ENCODE measurements at regions not wholly inside any gene's neighbourhood (a gene's known extent, or its start where the extent isn't known, plus 50 kb on each side); places are given as distances from the start of the nearest gene placed in this dataset.

DNA sequence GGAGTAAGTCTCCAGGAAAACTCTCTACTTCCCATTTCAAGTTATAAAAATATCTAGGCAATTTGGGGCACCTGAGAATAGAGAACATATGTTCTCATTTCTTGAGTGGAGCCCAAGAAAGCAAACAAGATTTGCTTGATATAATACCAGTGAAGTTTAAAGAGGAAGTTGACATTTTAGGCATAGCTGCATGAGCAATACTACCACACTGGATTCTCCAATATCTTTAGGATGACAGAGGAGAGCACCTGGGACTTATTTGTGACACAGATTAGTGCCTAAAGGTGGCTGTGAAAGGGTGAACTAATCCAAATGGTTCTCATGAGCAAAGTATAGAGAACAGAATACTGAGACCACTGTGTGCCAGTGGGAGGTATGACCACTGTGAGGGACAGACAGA is 423.5 kb upstream of the RIOK2 start:
- no peak for DNase-seq

DNA sequence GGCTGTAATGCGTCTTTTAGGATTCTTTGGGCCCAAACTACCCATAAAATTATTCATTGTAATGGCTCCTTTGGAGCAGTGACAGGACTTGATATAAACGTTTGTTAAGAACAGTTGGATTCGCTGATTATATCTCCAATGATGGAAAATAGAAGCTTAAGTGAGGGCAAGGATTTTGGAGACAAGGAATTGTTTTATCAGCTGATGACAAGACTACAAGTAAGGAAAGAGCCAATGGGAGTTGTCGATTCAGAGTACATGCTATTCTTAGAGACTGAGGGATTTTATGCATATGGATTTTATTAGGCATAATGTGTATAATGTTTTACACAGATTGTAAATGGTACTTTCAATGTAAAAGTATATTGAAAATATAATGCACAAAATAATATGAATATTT is 425.5 kb upstream of the RIOK2 start:
- DNase-seq: no peak

- no peak for DNase-seq
These were observed 435.7 kb upstream of the RIOK2 start for GRCh38 chr5:97618721-97619120.

DNA sequence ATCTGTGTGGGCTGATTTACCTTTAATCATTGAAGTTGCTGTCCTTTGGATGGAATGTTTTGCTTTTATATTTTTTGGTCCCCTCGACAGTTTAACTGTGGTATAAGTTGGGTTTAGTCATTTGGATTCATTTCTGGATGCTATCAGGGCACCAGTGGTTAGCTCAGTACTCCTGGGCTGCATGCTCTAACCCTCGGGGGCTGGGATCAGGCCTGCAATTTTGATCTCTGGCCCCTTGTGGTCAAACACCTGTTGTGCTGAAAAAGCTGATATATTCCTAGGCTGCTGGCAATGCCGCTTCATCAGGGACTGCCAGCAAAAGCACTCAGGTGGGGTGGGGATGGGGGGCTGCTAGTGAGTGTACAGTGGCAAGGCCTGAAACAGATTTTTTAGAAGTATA is 440.4 kb upstream of the RIOK2 start:
- no peak for DNase-seq

- no peak for DNase-seq
These were observed 441.8 kb upstream of the RIOK2 start for GRCh38 chr5:97624886-97625285.

DNA sequence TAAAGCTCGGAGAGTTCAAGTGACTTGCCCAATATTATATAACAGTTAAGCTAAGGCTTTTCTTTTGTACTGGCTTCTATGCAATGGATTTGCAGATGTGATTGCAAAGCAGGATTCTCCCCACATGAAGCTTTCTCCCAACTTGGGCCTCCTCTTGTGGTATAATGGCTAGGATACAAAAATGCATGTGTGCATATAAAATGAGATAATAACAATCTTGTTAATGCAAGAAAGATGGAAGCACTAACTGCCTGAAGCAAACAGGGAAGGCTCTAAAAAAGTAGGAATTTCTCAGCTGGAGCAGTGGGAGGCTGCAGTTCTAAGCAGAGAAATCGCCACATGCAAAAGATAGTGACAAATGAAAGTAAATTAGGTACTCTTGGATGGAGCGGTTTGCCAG is 444.2 kb upstream of the RIOK2 start:
- no peak for DNase-seq

DNA sequence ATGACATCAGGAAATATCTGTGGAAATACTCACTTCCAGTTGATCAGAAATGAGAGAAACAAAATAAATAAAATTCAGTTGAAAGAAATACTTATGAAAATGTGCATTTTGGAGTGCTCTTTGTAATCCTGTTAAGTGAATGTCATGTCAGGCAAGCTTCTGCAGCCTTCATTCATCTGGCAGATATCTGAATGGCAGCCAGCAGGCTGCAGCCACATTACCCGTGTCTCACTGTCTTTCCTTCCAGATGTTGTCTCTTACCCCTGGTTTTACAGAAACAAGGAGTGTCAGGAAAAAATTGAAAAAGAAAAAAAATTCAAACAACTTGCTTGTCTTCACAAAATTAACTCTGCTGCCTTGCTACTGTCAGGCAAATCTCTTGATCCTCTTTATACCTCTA is 445.0 kb upstream of the RIOK2 start:
- DNase-seq: no peak

DNA sequence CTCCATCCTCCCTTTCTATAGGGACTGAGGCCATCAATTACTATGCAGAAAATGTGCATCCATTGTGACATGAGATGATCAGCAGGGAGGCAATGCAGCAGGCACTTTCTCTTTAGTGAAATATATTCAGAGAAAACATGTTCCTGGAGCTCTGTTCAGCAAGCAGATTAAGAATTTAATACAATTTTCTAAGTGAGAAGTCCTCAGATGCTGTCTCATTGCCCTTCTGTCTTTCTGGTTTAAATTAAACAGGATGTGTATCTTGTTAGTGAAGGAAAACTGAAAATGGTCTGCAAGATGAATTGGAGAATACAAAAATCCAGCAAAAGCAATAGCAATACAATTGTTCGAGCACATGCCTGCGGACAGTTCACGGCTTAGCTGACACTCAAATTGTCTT is 445.8 kb upstream of the RIOK2 start:
- DNase-seq: no peak

DNA sequence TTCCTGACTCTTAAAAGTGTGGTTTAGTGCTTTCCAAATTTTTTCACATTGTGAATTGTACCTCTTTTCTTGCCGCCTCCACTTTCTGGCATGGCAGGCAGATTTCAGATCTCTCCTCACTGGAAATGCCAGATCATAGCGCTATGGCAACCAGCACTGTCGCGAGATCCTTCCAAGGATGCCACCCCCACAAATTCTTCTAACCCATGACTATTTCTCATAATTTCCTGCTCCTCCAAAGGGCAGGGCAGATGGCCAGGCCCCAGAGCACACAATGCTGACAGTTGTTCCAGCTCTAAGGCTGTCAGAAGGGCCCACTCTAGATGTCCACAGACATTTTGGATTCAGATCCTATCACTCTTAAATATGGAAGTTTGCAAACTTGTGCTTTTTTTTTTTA is 446.2 kb upstream of the RIOK2 start:
- no peak for DNase-seq

DNA sequence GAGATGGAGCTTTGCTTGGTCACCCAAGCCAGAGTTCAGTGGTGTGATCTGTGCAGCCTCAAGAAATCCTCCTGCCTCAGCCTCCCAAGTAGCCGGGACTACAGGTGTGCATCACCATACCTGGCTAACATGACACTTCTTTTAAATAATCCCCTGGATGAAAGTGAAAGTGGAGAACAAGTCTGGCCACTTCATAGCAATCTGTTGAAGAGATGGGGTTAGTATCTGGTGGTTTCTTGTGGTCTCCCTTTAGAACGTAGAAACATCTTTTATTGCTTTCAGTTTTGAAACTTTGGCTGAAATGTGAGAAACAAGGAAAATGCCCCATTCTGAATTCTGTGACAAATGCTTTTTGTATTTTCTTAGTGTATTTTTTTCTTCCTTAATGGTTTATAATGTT is 452.5 kb upstream of the RIOK2 start:
- no peak for DNase-seq

DNA sequence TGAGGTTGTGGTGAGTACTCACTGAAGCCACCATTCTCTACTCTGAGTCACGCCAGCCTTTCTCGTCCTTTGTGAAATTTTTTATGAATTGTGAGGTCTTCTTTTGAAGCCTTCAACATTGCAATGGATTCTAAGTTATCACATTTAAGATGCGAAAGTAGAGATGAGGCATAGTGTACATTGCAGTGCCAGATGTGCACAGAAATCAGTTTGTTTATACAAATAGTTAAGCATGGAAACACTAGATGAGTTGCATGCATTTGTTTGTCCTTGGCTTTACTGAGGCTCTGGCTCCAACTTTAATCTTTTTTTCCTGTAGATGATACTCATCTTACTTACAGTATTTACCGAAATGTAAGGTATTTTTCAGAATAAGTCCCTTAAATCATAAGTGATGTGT is 453.7 kb upstream of the RIOK2 start:
- DNase-seq: no peak

- no peak for DNase-seq
These were observed 458.0 kb upstream of the RIOK2 start for GRCh38 chr5:97641081-97641480.

- DNase-seq: no peak
These were observed 461.2 kb upstream of the RIOK2 start for GRCh38 chr5:97644206-97644605.

GRCh38 chr5:97644896-97645295 is 461.8 kb upstream of the RIOK2 start:
- DNase-seq: no peak

GRCh38 chr5:97657239-97657638 is 474.2 kb upstream of the RIOK2 start:
- no peak for DNase-seq

DNA sequence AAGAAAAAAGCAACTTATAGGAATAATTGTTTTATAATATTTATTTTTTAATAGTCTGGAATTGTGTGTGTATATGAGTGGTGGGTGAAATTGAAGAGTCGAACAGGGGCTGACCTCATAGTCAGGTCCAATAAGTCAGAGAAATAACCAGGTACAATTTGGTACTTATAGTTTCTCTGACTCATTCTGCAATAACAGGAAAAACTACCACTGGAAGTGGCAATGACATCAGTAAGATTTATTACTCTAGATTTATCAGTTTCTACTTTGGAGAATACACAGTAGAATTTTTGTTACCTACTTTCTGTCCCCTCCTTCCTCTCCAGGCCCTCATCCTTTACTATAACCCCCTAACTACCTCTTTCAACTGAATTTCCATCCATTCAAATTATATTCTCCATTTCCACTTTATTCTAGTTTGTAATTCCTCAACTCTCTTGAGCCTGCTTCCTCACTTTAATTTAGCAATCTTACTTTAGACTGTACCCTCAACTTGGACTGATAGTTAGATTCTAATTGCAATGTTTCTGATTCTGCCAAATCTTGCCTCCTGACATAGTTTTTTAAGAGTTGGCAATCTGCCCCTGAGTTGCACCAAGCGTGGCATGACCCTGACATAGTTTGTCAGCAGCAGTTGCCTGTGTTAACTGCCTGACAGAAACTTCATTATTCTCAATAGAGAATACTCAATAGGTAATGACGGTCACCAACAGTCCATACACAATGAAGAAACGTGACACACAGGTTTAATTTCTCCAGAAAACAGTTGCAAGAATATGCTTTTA is 475.3 kb upstream of the RIOK2 start:
- no peak for DNase-seq

DNA sequence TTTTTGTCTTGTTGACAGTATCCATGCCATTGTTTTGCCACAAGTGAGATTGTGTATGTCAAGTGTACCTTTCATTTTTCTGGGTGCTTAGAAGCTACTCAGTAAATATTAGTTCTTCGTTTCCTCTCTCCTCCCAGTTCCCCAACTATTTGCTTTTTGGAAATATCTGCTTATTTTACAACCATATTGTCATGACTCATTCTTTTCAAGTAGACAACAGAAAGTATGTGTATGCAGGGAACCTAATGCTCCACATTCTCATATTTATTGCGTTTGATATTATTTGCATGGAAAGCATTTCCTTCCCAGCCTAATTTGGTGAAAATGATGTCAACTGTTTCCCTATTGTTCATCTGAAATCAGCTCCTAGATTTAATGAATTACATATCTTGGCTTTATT is 483.7 kb upstream of the RIOK2 start:
- DNase-seq: no peak

DNA sequence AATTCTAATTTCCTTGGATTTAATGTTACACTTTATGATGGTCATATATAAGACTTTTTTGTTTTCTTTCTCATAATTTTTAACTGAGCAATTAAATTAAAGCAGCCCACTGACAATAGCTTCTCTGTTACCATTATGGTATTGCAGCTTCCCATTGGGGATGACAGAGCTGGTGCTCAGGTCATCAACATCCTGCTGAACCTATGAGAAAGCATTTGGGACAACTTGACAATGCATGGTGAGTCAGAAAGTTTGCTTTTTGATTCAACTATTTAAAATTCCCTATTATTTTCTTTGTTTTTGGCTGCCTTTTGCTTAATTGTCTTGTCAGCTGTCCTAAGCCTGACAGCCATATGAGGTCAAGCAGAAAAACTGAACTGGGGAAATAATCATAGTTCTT is 487.4 kb upstream of the RIOK2 start:
- DNase-seq: no peak

DNA sequence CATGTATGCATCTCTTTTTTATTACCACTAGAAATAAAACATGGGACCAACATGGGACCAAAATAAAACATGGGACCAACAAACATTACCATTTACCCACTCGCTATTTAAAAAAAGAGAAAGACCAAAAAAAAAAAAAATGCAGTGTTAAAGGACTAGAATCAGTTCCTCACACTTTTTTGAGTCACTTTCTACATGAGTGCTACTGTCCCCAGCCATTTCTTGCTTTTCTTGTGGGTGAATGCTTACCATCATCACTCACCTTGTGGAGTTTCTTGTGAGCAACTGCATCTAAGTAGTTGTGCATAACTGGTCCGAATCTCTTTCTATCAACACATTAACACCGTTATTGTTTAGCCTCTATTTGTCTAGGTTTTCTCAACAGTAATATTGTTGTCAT is 493.6 kb upstream of the RIOK2 start:
- DNase-seq: no peak

DNA sequence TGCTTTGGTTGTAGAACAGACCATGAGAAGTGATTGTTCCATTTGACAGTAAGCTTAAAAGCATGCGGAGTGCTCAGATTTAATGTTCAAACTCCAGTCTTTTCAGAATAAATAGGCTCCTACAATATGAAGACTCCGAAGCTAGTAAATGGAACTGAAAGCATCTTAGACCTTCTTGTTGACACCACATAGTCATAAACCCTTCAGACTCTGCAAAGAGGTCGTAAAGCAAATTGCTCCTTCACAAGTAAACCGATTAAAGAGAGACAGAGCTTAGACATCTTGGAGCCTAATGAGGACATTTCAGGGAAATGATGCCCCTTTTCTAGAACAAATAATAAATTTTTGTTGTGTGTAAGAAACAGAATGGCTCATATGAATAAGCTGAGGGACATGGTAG is 511.0 kb upstream of the RIOK2 start:
- no peak for DNase-seq

DNA sequence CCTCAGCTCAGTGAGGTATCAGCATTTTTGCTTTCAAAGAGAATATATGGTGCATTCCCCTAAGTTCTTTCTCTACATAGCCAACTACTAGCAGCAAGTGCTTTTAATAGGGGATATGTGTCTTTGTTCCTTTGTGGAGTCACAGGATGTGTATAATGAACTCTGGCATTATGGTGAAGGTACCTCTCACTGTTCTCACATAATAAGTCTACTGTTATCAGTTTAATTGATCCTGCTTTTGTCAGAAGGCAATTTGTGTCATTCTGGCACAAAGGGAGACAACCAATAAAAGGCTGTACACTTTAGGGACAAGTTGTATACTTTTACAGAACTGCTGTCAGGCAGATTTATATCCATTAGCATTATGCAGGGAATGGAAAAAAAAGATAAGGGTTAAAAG is 531.4 kb upstream of the RIOK2 start:
- DNase-seq: no peak

DNA sequence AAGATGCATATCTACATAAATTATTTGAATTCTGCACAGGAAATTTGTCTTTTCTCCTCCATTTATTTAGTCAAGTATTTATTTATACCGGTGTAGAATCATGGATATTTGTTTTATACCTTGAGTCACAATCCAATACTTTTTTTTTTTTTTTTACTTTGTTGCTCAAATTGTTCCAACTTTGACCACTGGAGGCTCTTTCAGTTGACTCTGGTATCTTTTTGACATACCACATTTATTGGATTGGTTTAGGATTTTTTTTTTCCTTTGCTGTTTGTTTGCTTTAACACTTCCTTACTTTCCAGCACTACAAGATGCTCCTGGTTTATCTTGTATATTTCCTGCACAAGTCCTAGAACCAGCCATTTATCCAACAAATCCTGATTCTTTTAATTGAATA is 543.1 kb upstream of the RIOK2 start:
- DNase-seq: no peak

DNA sequence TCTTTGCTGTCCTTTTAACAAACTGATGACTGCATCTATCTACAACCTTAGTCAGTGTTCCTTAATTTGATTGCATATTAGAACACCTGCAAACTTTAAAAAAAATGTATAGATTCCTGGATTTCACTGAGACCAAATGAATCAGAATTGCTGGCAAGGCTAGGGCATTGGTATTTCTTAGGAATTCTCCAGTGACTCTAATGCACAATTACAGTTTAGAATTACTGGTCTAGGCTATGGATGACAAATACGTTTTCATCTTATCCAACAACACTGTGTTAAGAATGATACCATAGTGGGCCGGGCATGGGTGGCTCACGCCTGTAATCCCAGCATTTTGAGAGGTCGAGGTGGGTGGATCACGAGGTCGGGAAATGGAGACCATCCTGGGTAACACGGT is 545.9 kb upstream of the RIOK2 start:
- DNase-seq: no peak

GRCh38 chr5:97729938-97730337 is 546.9 kb upstream of the RIOK2 start:
- DNase-seq: no peak

DNA sequence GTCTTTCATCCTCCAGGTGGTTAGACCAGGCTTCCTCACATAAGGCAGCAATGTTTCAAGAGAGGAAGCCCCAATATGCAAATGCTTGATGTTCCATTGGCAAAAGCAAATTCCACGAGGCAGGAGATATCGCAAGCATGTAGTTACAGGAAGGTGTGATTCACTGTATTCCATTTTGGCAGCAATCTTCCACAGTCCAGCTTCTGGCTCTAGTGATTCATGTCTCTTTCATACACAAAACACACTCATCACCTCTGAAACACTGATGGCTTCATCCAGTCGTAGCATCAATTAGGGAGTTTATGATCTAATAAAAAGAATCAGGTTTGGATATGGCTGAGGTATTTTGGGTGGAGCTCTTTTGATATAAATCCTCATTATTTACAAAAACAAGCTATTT is 552.2 kb upstream of the RIOK2 start:
- DNase-seq: no peak

DNA sequence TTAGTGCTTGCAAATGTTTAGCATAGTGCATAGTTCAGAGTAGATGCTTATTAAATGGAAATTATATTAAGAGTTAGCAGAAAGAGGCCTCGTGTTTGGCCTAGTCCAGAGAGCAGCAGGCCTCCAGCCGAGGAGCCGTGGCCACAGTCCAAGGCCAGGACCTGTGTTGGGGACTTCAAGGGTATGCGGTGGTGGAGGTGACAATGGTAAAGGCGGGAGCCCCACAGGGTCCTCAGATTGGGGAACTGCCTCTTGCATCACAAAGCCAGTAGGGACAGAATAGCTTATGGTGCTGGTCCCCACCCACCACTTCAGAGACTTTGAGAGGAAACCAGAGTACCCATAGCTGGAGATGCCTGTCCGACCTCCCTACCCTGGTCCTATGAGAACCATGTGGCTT is 554.6 kb upstream of the RIOK2 start:
- no peak for DNase-seq
